GM12892 (cell line): ENCODE measurements at regions not wholly inside any gene's neighbourhood (a gene's known extent, or its start where the extent isn't known, plus 50 kb on each side); places are given as distances from the start of the nearest gene placed in this dataset.

Source experiments
- POLR2A ChIP-seq: IDR thresholded peaks from 2 replicates; pipeline ENCODE4 v1.6.1; 2011; ENCODE audit warnings: low read depth, low read length, control low read depth
- POLR2AphosphoS5 ChIP-seq: IDR thresholded peaks from 2 replicates; pipeline ENCODE4 v1.6.1; 2011; ENCODE audit warnings: low read depth, low read length, control low read depth
- TAF1 ChIP-seq: IDR thresholded peaks from 2 replicates; pipeline ENCODE4 v1.6.1; 2011; ENCODE audit warnings: low read depth, mild to moderate bottlenecking, control low read depth, low read length, borderline replicate concordance

DNA sequence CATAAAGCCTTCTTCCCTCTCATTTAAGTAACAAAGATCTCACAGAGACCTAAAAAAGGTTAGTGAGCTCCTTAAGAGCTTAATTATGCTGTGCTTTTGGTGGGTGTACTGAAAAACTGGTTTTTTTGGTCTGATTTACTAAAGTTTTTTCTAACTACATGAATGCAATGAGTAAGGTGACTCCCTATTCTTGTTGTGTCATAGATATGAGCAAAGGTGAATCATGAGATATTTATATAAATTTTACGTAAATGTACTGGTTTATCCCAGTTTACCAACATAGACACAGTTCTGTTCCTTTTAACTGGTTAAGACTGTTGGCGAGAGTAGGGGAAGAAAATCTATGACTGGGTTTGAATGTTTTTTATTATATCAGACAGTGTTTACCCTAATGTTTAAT, 250.5 kb downstream of the NR2F1-AS1 start:
- no peak for TF ChIP-seq POLR2AphosphoS5
- no peak for TF ChIP-seq POLR2A
- TF ChIP-seq TAF1, result no peak
